HT-29 (cell line): ENCODE measurements at regions not wholly inside any gene's neighbourhood (a gene's known extent, or its start where the extent isn't known, plus 50 kb on each side); places are given as distances from the start of the nearest gene placed in this dataset.
A peak's percentile ranks its signal among the peaks of the same experiment; 100 is the strongest.

ENCODE experiments used
- DNase-seq: peaks from one replicate; pipeline ENCODE4 v3.0.0-alpha.2; 2015; ENCODE audit warnings: low spot score

GRCh38 chr11:36930256-36930655, 332.2 kb upstream of the RAG2 start:
- no peak for DNase-seq

GRCh38 chr11:36929401-36929800, 331.4 kb upstream of the RAG2 start:
- DNase-seq = no peak

- DNase-seq = no peak
Measured at GRCh38 chr11:36928621-36929020, 330.6 kb upstream of the RAG2 start.

- DNase-seq = no peak
Measured at GRCh38 chr11:36899800-36900199, 301.8 kb upstream of the RAG2 start.

- no peak for DNase-seq
Measured at GRCh38 chr11:36890841-36891240, 292.8 kb upstream of the RAG2 start.

GRCh38 chr11:36890121-36890679, 292.2 kb upstream of the RAG2 start:
- no peak for DNase-seq

GRCh38 chr11:36885154-36885553, 287.1 kb upstream of the RAG2 start:
- DNase-seq = no peak

GRCh38 chr11:36878737-36879136, 280.7 kb upstream of the RAG2 start:
- DNase-seq = no peak

GRCh38 chr11:36877149-36877548, 279.1 kb upstream of the RAG2 start:
- no peak for DNase-seq

GRCh38 chr11:36876266-36876665, 278.2 kb upstream of the RAG2 start:
- no peak for DNase-seq

GRCh38 chr11:36874291-36874690, 276.3 kb upstream of the RAG2 start:
- DNase-seq = no peak

- DNase-seq = no peak
Measured at GRCh38 chr11:36870361-36870760, 272.3 kb upstream of the RAG2 start.

GRCh38 chr11:36868380-36868779, 270.3 kb upstream of the RAG2 start:
- DNase-seq = no peak

GRCh38 chr11:36865846-36866245, 267.8 kb upstream of the RAG2 start:
- DNase-seq = no peak

- DNase-seq = no peak
Measured at GRCh38 chr11:36854875-36855274, 256.8 kb upstream of the RAG2 start.

GRCh38 chr11:36848660-36849059, 250.6 kb upstream of the RAG2 start:
- DNase-seq = no peak

GRCh38 chr11:36840378-36840777, 242.3 kb upstream of the RAG2 start:
- no peak for DNase-seq

- no peak for DNase-seq
Measured at GRCh38 chr11:36837831-36838437, 239.9 kb upstream of the RAG2 start.

- DNase-seq = no peak
Measured at GRCh38 chr11:36825251-36825650, 227.2 kb upstream of the RAG2 start.

- DNase-seq = no peak
Measured at GRCh38 chr11:36824349-36824748, 226.3 kb upstream of the RAG2 start.

- DNase-seq = no peak
Measured at GRCh38 chr11:36822829-36823228, 224.8 kb upstream of the RAG2 start.

GRCh38 chr11:36818410-36818809, 220.4 kb upstream of the RAG2 start:
- peak; percentile 61 for DNase-seq

GRCh38 chr11:36817336-36817965, 219.4 kb upstream of the RAG2 start:
- DNase-seq = no peak
